GM21723 (cell line): ENCODE measurements at regions not wholly inside any gene's neighbourhood (a gene's known extent, or its start where the extent isn't known, plus 50 kb on each side); places are given as distances from the start of the nearest gene placed in this dataset.

Experiments
- ATAC-seq: cut with Tn5 transposase; IDR thresholded peaks from one replicate; pipeline ENCODE4 v1.9.1; 2021; ENCODE audit warnings: mild to moderate bottlenecking, moderate library complexity; ENCODE audit not compliant: unreplicated experiment

- no peak for ATAC-seq
Observed at GRCh38 chr12:14252697-14253096, 112.8 kb upstream of the ATF7IP start.

GRCh38 chr12:14253496-14253895, 112.0 kb upstream of the ATF7IP start:
- no peak for ATAC-seq

- ATAC-seq, result no peak
Observed at GRCh38 chr12:14254781-14255180, 110.7 kb upstream of the ATF7IP start.

GRCh38 chr12:14256121-14256520, 109.4 kb upstream of the ATF7IP start:
- ATAC-seq, result no peak

- ATAC-seq, result no peak
Observed at GRCh38 chr12:14256555-14257169, 108.8 kb upstream of the ATF7IP start.

GRCh38 chr12:14257303-14257733, 108.2 kb upstream of the ATF7IP start:
- no peak for ATAC-seq

GRCh38 chr12:14257734-14258574, 107.5 kb upstream of the ATF7IP start:
- ATAC-seq, result peak; percentile 55

- ATAC-seq, result no peak
Observed at GRCh38 chr12:14258575-14258940, 106.9 kb upstream of the ATF7IP start.

GRCh38 chr12:14259481-14260010, 105.9 kb upstream of the ATF7IP start:
- no peak for ATAC-seq

- ATAC-seq, result no peak
Observed at GRCh38 chr12:14260011-14260993, 105.2 kb upstream of the ATF7IP start.

- no peak for ATAC-seq
Observed at GRCh38 chr12:14261096-14261495, 104.4 kb upstream of the ATF7IP start.

GRCh38 chr12:14261861-14262260, 103.6 kb upstream of the ATF7IP start:
- ATAC-seq, result no peak

GRCh38 chr12:14262771-14263511, 102.5 kb upstream of the ATF7IP start:
- no peak for ATAC-seq

- ATAC-seq, result no peak
Observed at GRCh38 chr12:14263742-14264141, 101.7 kb upstream of the ATF7IP start.

GRCh38 chr12:14264316-14264715, 101.2 kb upstream of the ATF7IP start:
- ATAC-seq, result no peak

GRCh38 chr12:14264778-14265177, 100.7 kb upstream of the ATF7IP start:
- no peak for ATAC-seq

GRCh38 chr12:14268120-14268515, 97.4 kb upstream of the ATF7IP start:
- ATAC-seq, result no peak

- no peak for ATAC-seq
Observed at GRCh38 chr12:14270392-14270791, 95.1 kb upstream of the ATF7IP start.

- ATAC-seq, result no peak
Observed at GRCh38 chr12:14272956-14273912, 92.2 kb upstream of the ATF7IP start.
